ENCODE measurements at regions not wholly inside any gene's neighbourhood (a gene's known extent, or its start where the extent isn't known, plus 50 kb on each side); places are given as distances from the start of the nearest gene placed in this dataset.
A peak's percentile ranks its signal among the peaks of the same experiment; 100 is the strongest.
"Not testable (repeated sequence)": the region's sequence is repeated elsewhere in the genome, so short reads cannot be mapped to it uniquely, and the experiment has no call there.

GRCh38 chr11:122022646-122023045 is 93.4 kb downstream of the BLID start:
- DNase-seq (ENCODE audit: low read depth), result no peak

- DNase-seq (ENCODE audit: low read depth), result no peak
Measured at GRCh38 chr11:122020902-122021301, 95.1 kb downstream of the BLID start.

- DNase-seq (ENCODE audit: low read depth), result no peak
Measured at GRCh38 chr11:122019908-122020694, 95.9 kb downstream of the BLID start.

GRCh38 chr11:122007601-122008071 is 108.4 kb downstream of the BLID start:
- DNase-seq (ENCODE audit: low read depth), result no peak

GRCh38 chr11:122004446-122004845 is 111.6 kb downstream of the BLID start:
- no peak for DNase-seq (ENCODE audit: low read depth)

GRCh38 chr11:122002926-122003325 is 113.1 kb downstream of the BLID start:
- no peak for DNase-seq (ENCODE audit: low read depth)

- DNase-seq (ENCODE audit: low read depth), result no peak
Measured at GRCh38 chr11:122002047-122002446, 114.0 kb downstream of the BLID start.

GRCh38 chr11:121999651-122000050 is 116.4 kb downstream of the BLID start:
- no peak for DNase-seq (ENCODE audit: low read depth)

GRCh38 chr11:121996574-121996973 is 119.4 kb downstream of the BLID start:
- no peak for DNase-seq (ENCODE audit: low read depth)

GRCh38 chr11:121983901-121984300 is 132.1 kb downstream of the BLID start:
- DNase-seq (ENCODE audit: low read depth), result no peak

- DNase-seq (ENCODE audit: low read depth), result not testable (repeated sequence)
Measured at GRCh38 chr11:121977914-121978313, 138.1 kb downstream of the BLID start.

- DNase-seq (ENCODE audit: low read depth), result no peak
Measured at GRCh38 chr11:121968638-121969037, 147.4 kb downstream of the BLID start.

GRCh38 chr11:121967131-121967704 is 148.8 kb downstream of the BLID start:
- no peak for DNase-seq (ENCODE audit: low read depth)

- peak; percentile 87 for DNase-seq (ENCODE audit: low read depth)
Measured at GRCh38 chr11:121965330-121965729, 150.7 kb downstream of the BLID start.

- peak; percentile 51 for DNase-seq (ENCODE audit: low read depth)
Measured at GRCh38 chr11:121964591-121964990, 151.4 kb downstream of the BLID start.

- not testable (repeated sequence) for DNase-seq (ENCODE audit: low read depth)
Measured at GRCh38 chr11:121963846-121964245, 152.2 kb downstream of the BLID start.

GRCh38 chr11:121961321-121961801 is 154.7 kb downstream of the BLID start:
- no peak for DNase-seq (ENCODE audit: low read depth)

GRCh38 chr11:121958971-121959325 is 157.1 kb downstream of the BLID start:
- DNase-seq (ENCODE audit: low read depth), result no peak

GRCh38 chr11:121958323-121958970 is 157.6 kb downstream of the BLID start:
- no peak for DNase-seq (ENCODE audit: low read depth)

- DNase-seq (ENCODE audit: low read depth), result no peak
Measured at GRCh38 chr11:121953122-121953521, 162.9 kb downstream of the BLID start.

GRCh38 chr11:121950160-121950559 is 165.9 kb downstream of the BLID start:
- DNase-seq (ENCODE audit: low read depth), result no peak

GRCh38 chr11:121946514-121946913 is 169.5 kb downstream of the BLID start:
- DNase-seq (ENCODE audit: low read depth), result no peak

Data from HT1080 (cell line).